ENCODE measurements at regions not wholly inside any gene's neighbourhood (a gene's known extent, or its start where the extent isn't known, plus 50 kb on each side); places are given as distances from the start of the nearest gene placed in this dataset.
"Not testable (repeated sequence)": the region's sequence is repeated elsewhere in the genome, so short reads cannot be mapped to it uniquely, and the experiment has no call there.

- no peaks in the 10 kb centered on the region for H3K9me3 ChIP-seq
- no peak for DNase-seq (ENCODE audit: low spot score in 2 of 2)
- no peaks in the 10 kb centered on the region for H3K27me3 ChIP-seq (ENCODE audit: low read depth)
- in situ Hi-C loops (cut with MboI; ENCODE audit: low sequenced_read_pairs): no loop called here
- no peaks in the 10 kb centered on the region for H3K36me3 ChIP-seq (replicated peaks)
- no peak overlapping the region for H3K4me3 ChIP-seq
- H3K4me1 ChIP-seq: no peaks in the 10 kb centered on the region
Observed at GRCh38 chr7:81207801-81208200, 288.9 kb upstream of the SEMA3C start.

GRCh38 chr7:81206667-81207360, 288.0 kb upstream of the SEMA3C start:
- in situ Hi-C loops (cut with MboI; ENCODE audit: low sequenced_read_pairs): no loop called here
- Histone ChIP-seq H3K4me3 (no peak overlapping the region), H3K9me3 (no peaks in the 10 kb centered on the region), H3K27me3 (ENCODE audit: low read depth) (no peaks in the 10 kb centered on the region), H3K4me1 (no peaks in the 10 kb centered on the region), H3K36me3 (replicated peaks) (no peaks in the 10 kb centered on the region)
- DNase-seq (ENCODE audit: low spot score in 2 of 2): no peak

GRCh38 chr7:81206217-81206616, 287.4 kb upstream of the SEMA3C start:
- Histone ChIP-seq H3K36me3 (replicated peaks) (no peaks in the 10 kb centered on the region), H3K4me1 (no peaks in the 10 kb centered on the region), H3K4me3 (no peak overlapping the region), H3K27me3 (ENCODE audit: low read depth) (no peaks in the 10 kb centered on the region), H3K9me3 (no peaks in the 10 kb centered on the region)
- no peak for DNase-seq (ENCODE audit: low spot score in 2 of 2)
- in situ Hi-C loops (cut with MboI; ENCODE audit: low sequenced_read_pairs): no loop called here

GRCh38 chr7:81201188-81201587, 282.3 kb upstream of the SEMA3C start:
- no peak overlapping the region for H3K4me3 ChIP-seq
- no peaks in the 10 kb centered on the region for H3K4me1 ChIP-seq
- in situ Hi-C loops (cut with MboI; ENCODE audit: low sequenced_read_pairs): no loop called here
- DNase-seq (ENCODE audit: low spot score in 2 of 2): no peak
- H3K9me3 ChIP-seq: no peaks in the 10 kb centered on the region
- H3K36me3 ChIP-seq (replicated peaks): no peaks in the 10 kb centered on the region
- H3K27me3 ChIP-seq (ENCODE audit: low read depth): no peaks in the 10 kb centered on the region

GRCh38 chr7:81198766-81199165, 279.9 kb upstream of the SEMA3C start:
- in situ Hi-C loops (cut with MboI; ENCODE audit: low sequenced_read_pairs): no loop called here
- no peaks in the 10 kb centered on the region for H3K4me1 ChIP-seq
- H3K4me3 ChIP-seq: no peak overlapping the region
- no peaks in the 10 kb centered on the region for H3K36me3 ChIP-seq (replicated peaks)
- no peaks in the 10 kb centered on the region for H3K27me3 ChIP-seq (ENCODE audit: low read depth)
- DNase-seq (ENCODE audit: low spot score in 2 of 2): no peak
- no peaks in the 10 kb centered on the region for H3K9me3 ChIP-seq

GRCh38 chr7:81197266-81197665, 278.4 kb upstream of the SEMA3C start:
- no peak for DNase-seq (ENCODE audit: low spot score in 2 of 2)
- no peak overlapping the region for H3K4me3 ChIP-seq

GRCh38 chr7:81195033-81195432, 276.2 kb upstream of the SEMA3C start:
- in situ Hi-C loops (cut with MboI; ENCODE audit: low sequenced_read_pairs): no loop called here
- Histone ChIP-seq H3K4me3 (no peak overlapping the region), H3K9me3 (no peaks in the 10 kb centered on the region), H3K36me3 (replicated peaks) (no peaks in the 10 kb centered on the region), H3K27me3 (ENCODE audit: low read depth) (no peaks in the 10 kb centered on the region), H3K4me1 (no peaks in the 10 kb centered on the region)
- DNase-seq (ENCODE audit: low spot score in 2 of 2): no peak

More at GRCh38 chr7:81197266-81197665, 278.4 kb upstream of the SEMA3C start:
- Histone ChIP-seq H3K4me1 (no peaks in the 10 kb centered on the region), H3K36me3 (replicated peaks) (no peaks in the 10 kb centered on the region), H3K9me3 (no peaks in the 10 kb centered on the region), H3K27me3 (ENCODE audit: low read depth) (no peaks in the 10 kb centered on the region)
- in situ Hi-C loops (cut with MboI; ENCODE audit: low sequenced_read_pairs): no loop called here

- in situ Hi-C loops (cut with MboI; ENCODE audit: low sequenced_read_pairs): no loop called here
- no peaks in the 10 kb centered on the region for H3K27me3 ChIP-seq (ENCODE audit: low read depth)
- no peaks in the 10 kb centered on the region for H3K4me1 ChIP-seq
- no peak overlapping the region for H3K4me3 ChIP-seq
- DNase-seq (ENCODE audit: low spot score in 2 of 2): no peak
- H3K36me3 ChIP-seq (replicated peaks): no peaks in the 10 kb centered on the region
- H3K9me3 ChIP-seq: no peaks in the 10 kb centered on the region
Observed at GRCh38 chr7:81190997-81191768, 272.3 kb upstream of the SEMA3C start.

GRCh38 chr7:81187753-81188152, 268.9 kb upstream of the SEMA3C start:
- Histone ChIP-seq H3K27me3 (ENCODE audit: low read depth) (no peaks in the 10 kb centered on the region), H3K4me3 (no peak overlapping the region), H3K36me3 (replicated peaks) (no peaks in the 10 kb centered on the region), H3K9me3 (no peaks in the 10 kb centered on the region), H3K4me1 (no peaks in the 10 kb centered on the region)
- DNase-seq (ENCODE audit: low spot score in 2 of 2): no peak
- in situ Hi-C loops (cut with MboI; ENCODE audit: low sequenced_read_pairs): no loop called here

- Histone ChIP-seq H3K4me3 (no peak overlapping the region), H3K4me1 (no peaks in the 10 kb centered on the region), H3K36me3 (replicated peaks) (no peaks in the 10 kb centered on the region), H3K27me3 (ENCODE audit: low read depth) (no peaks in the 10 kb centered on the region), H3K9me3 (no peaks in the 10 kb centered on the region)
- in situ Hi-C loops (cut with MboI; ENCODE audit: low sequenced_read_pairs): no loop called here
- DNase-seq (ENCODE audit: low spot score in 2 of 2): no peak
Observed at GRCh38 chr7:81186691-81187090, 267.8 kb upstream of the SEMA3C start.

- in situ Hi-C loops (cut with MboI; ENCODE audit: low sequenced_read_pairs): no loop called here
- Histone ChIP-seq H3K4me1 (no peaks in the 10 kb centered on the region), H3K36me3 (replicated peaks) (no peaks in the 10 kb centered on the region), H3K27me3 (ENCODE audit: low read depth) (no peaks in the 10 kb centered on the region), H3K4me3 (no peak overlapping the region), H3K9me3 (no peaks in the 10 kb centered on the region)
- no peak for DNase-seq (ENCODE audit: low spot score in 2 of 2)
Observed at GRCh38 chr7:81185072-81185471, 266.2 kb upstream of the SEMA3C start.

GRCh38 chr7:81183326-81183725, 264.5 kb upstream of the SEMA3C start:
- in situ Hi-C loops (cut with MboI; ENCODE audit: low sequenced_read_pairs): no loop called here
- no peaks in the 10 kb centered on the region for H3K9me3 ChIP-seq

GRCh38 chr7:81182056-81182455, 263.2 kb upstream of the SEMA3C start:
- H3K4me3 ChIP-seq; H3K36me3 ChIP-seq (replicated peaks); DNase-seq (ENCODE audit: low spot score in 2 of 2); H3K27me3 ChIP-seq (ENCODE audit: low read depth); H3K9me3 ChIP-seq; H3K4me1 ChIP-seq; in situ Hi-C loops (cut with MboI; ENCODE audit: low sequenced_read_pairs): not testable (repeated sequence)

More at GRCh38 chr7:81183326-81183725, 264.5 kb upstream of the SEMA3C start:
- H3K4me3 ChIP-seq: no peak overlapping the region
- H3K4me1 ChIP-seq: no peaks in the 10 kb centered on the region
- H3K36me3 ChIP-seq (replicated peaks): no peaks in the 10 kb centered on the region
- DNase-seq (ENCODE audit: low spot score in 2 of 2): no peak
- no peaks in the 10 kb centered on the region for H3K27me3 ChIP-seq (ENCODE audit: low read depth)

GRCh38 chr7:81181066-81181465, 262.2 kb upstream of the SEMA3C start:
- no peaks in the 10 kb centered on the region for H3K36me3 ChIP-seq (replicated peaks)
- in situ Hi-C loops (cut with MboI; ENCODE audit: low sequenced_read_pairs): no loop called here
- no peaks in the 10 kb centered on the region for H3K27me3 ChIP-seq (ENCODE audit: low read depth)
- no peaks in the 10 kb centered on the region for H3K9me3 ChIP-seq
- no peak for DNase-seq (ENCODE audit: low spot score in 2 of 2)
- H3K4me1 ChIP-seq: no peaks in the 10 kb centered on the region
- H3K4me3 ChIP-seq: no peak overlapping the region

Measured in HAP-1 (cell line).